Heart left ventricle (tissue), 16 donors: ENCODE measurements at regions not wholly inside any gene's neighbourhood (a gene's known extent, or its start where the extent isn't known, plus 50 kb on each side); places are given as distances from the start of the nearest gene placed in this dataset.

ENCODE experiments used
- ATAC-seq, 4 donors: fragments of 200-7000 bp; cut with Tn5 transposase; one replicate each; pipeline ENCODE4 v1.9.1; 2020 to 2022; ENCODE audit warnings: moderate library complexity in 4 of 4, mild to moderate bottlenecking in 3 of 4, moderate number of reproducible peaks in 1 of 4
- DNase-seq, 5 donors: peaks; one replicate each; pipeline ENCODE4 v3.0.0-alpha.2; 2020
- H3K27ac ChIP-seq, 12 donors: fragments of 200-600 bp; sonication (generic) in 4 of 12; one replicate each; pipeline versions ENCODE4 v1.5.0 to v1.8.0; 2016 to 2022; ENCODE audit warnings: mild to moderate bottlenecking in 2 of 12
- H3K27me3 ChIP-seq, 9 donors: fragments of 200-600 bp; sonication (generic) in 2 of 9; one replicate each; pipeline versions ENCODE4 v1.5.1 to v1.8.0; 2016 to 2022; ENCODE audit warnings: mild to moderate bottlenecking in 3 of 9
- H3K36me3 ChIP-seq, 9 donors: fragments of 200-600 bp; sonication (generic) in 2 of 9; one replicate each; pipeline versions ENCODE4 v1.5.0 to v1.8.0; 2018 to 2022; ENCODE audit warnings: mild to moderate bottlenecking in 2 of 9
- H3K4me1 ChIP-seq, 12 donors: fragments of 200-600 bp; sonication (generic) in 4 of 12; one replicate each; pipeline versions ENCODE4 v1.5.0 to v1.8.0; 2016 to 2022; ENCODE audit warnings: mild to moderate bottlenecking in 3 of 12
- H3K4me3 ChIP-seq, 12 donors: fragments of 200-600 bp; sonication (generic) in 4 of 12; one replicate each; pipeline versions ENCODE4 v1.5.0 to v1.8.0; 2017 to 2022; ENCODE audit warnings: mild to moderate bottlenecking in 9 of 12, moderate library complexity in 4 of 12
- H3K9me3 ChIP-seq, 12 donors: fragments of 200-600 bp; sonication (generic) in 4 of 12; one replicate each; pipeline versions ENCODE4 v1.5.0 to v1.8.0; 2016 to 2022; ENCODE audit warnings: mild to moderate bottlenecking in 1 of 12
- POLR2A ChIP-seq, 2 donors: fragments of 450-650 bp; IDR thresholded peaks; one replicate each; pipeline ENCODE4 v1.6.1; 2017; ENCODE audit warnings: antibody characterized with exemption in 2 of 2, mild to moderate bottlenecking in 2 of 2, moderate library complexity in 2 of 2
- WGBS, 4 donors: extraction: QIAGEN DNeasy Blood & Tissue Kit in 2 of 4; methylation state at CpG; one replicate each; pipeline versions ENCODE4 v1.1.5 to v1.1.7; 2013 to 2018; 5-methylcytosine and 5-hydroxymethylcytosine counted together
- intact Hi-C, 10 donors: fragments of 100-400 bp; cut with DNase I; formaldehyde crosslinking; loops; one replicate each; pipeline versions ENCODE4 v1.11.1 to v1.14.2; 2022
- TF ChIP-seq, protein P1 (sequence below), 12 donors: fragments of 200-600 bp; sonication (generic) in 4 of 12; IDR thresholded peaks; one replicate each; pipeline versions ENCODE4 v1.5.0 to v1.8.0; 2018 to 2022; ENCODE audit warnings: antibody characterized with exemption in 12 of 12, mild to moderate bottlenecking in 5 of 12
- donor health status: ischemic (EF 13 %, LVEDD 7.1; RV severe dilation, severe dysfunction).
- donor health status: healthy with polysubstance abuse.
- donor health status: DM: no; HTN: yes; CAD: no.
- donor health status: DM: no; HTN: no; CAD: no.
- donor health status: ischemic (EF 25% LVEDD 6.9; RV normal size, moderate dysfunction).
- donor health status: ischemic (EF 25% LVEDD 5.7; RV mildly dilated, moderate dysfunction).
- donor health status: healthy.
- donor health status: DM: yes; HTN: yes; CAD: no.
- donor health status: ischemic (EF 35%, LVEDD 5.7; RV mildly dilated, moderate dysfunction).
- donor health status: nonischemic (EF 11% LVEDD 7.7; RV severe dilation, severe dysfunction).
- donor health status: DM: yes; HTN: yes; CAD: no.
- donor health status: PGD.
- donor health status: ischemic (EF 29% LVEDD 5.4; RV normal size, mild dysfunction).
- donor health status: nonischemic (EF 23%, LVEDD 6.1; RV moderate dilation, normal function).

- no peaks in the 10 kb centered on the region for H3K9me3 ChIP-seq
- no peaks in the 10 kb centered on the region for H3K36me3 ChIP-seq
- ATAC-seq (no peak), DNase-seq (peak in 2 of 5 donors; percentile 4 to 6)
- H3K27ac ChIP-seq = no peak overlapping the region
- TF ChIP-seq, protein P1, sequence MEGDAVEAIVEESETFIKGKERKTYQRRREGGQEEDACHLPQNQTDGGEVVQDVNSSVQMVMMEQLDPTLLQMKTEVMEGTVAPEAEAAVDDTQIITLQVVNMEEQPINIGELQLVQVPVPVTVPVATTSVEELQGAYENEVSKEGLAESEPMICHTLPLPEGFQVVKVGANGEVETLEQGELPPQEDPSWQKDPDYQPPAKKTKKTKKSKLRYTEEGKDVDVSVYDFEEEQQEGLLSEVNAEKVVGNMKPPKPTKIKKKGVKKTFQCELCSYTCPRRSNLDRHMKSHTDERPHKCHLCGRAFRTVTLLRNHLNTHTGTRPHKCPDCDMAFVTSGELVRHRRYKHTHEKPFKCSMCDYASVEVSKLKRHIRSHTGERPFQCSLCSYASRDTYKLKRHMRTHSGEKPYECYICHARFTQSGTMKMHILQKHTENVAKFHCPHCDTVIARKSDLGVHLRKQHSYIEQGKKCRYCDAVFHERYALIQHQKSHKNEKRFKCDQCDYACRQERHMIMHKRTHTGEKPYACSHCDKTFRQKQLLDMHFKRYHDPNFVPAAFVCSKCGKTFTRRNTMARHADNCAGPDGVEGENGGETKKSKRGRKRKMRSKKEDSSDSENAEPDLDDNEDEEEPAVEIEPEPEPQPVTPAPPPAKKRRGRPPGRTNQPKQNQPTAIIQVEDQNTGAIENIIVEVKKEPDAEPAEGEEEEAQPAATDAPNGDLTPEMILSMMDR (IDR thresholded peaks at IDR 0.05) = no peak
- TF ChIP-seq POLR2A (IDR thresholded peaks at IDR 0.05) = no peak
- intact Hi-C loops = no loop called here
- WGBS, 4 donors = 75 to 88% (median 80%) methylated on average over 12 to 15 of the region's 15 CpGs
- no peak overlapping the region for H3K4me3 ChIP-seq
- H3K27me3 ChIP-seq = peaks cover 0 to 34% (median 13%) of the 10 kb centered on the region in 9 donors
- peaks cover 0 to 15% (median 0%) of the 10 kb centered on the region in 12 donors for H3K4me1 ChIP-seq
Observed at GRCh38 chr7:155212301-155213015, 85.2 kb upstream of the INSIG1 start.

GRCh38 chr7:155213385-155213784 lies 84.3 kb upstream of the INSIG1 start:
- 83 to 90% (median 86%) methylated on average over 3 to 4 of the region's 4 CpGs for WGBS, 4 donors
- TF ChIP-seq POLR2A (IDR thresholded peaks at IDR 0.05) = no peak
- TF ChIP-seq, protein P1 (IDR thresholded peaks at IDR 0.05) = no peak
- peak in 1 of 5 donors; percentile 30 for DNase-seq
- Histone ChIP-seq H3K4me1 (peaks cover 0 to 15% (median 0%) of the 10 kb centered on the region in 12 donors), H3K27me3 (peaks cover under 1 to 34% (median 15%) of the 10 kb centered on the region in 9 donors), H3K36me3 (no peaks in the 10 kb centered on the region), H3K27ac (no peak overlapping the region), H3K4me3 (no peak overlapping the region), H3K9me3 (no peaks in the 10 kb centered on the region)
- intact Hi-C loops = no loop called here
- no peak for ATAC-seq

GRCh38 chr7:155213955-155214740 lies 83.5 kb upstream of the INSIG1 start:
- DNase-seq = peak in 1 of 5 donors; percentile 19
- Histone ChIP-seq H3K9me3 (no peaks in the 10 kb centered on the region), H3K36me3 (no peaks in the 10 kb centered on the region), H3K27me3 (peaks cover 3 to 39% (median 17%) of the 10 kb centered on the region in 9 donors), H3K4me1 (peaks cover 0 to 12% (median 0%) of the 10 kb centered on the region in 12 donors), H3K4me3 (peak overlapping the region in 4 of 12 donors; percentile 14 to 32 (median 19)), H3K27ac (no peak overlapping the region)
- peak in 1 of 4 donors; percentile 28 for ATAC-seq
- TF ChIP-seq, protein P1 (IDR thresholded peaks at IDR 0.05) = no peak
- TF ChIP-seq POLR2A (IDR thresholded peaks at IDR 0.05) = no peak
- intact Hi-C loops = no loop called here
- WGBS, 4 donors = 35 to 48% (median 47%) methylated on average over 25 to 26 of the region's 26 CpGs
